Heart right ventricle (tissue), 16 donors: ENCODE measurements at regions not wholly inside any gene's neighbourhood (a gene's known extent, or its start where the extent isn't known, plus 50 kb on each side); places are given as distances from the start of the nearest gene placed in this dataset.
"Not testable (repeated sequence)": the region's sequence is repeated elsewhere in the genome, so short reads cannot be mapped to it uniquely, and the experiment has no call there.

Source experiments
- ATAC-seq, 8 donors: fragments of 200-7000 bp; cut with Tn5 transposase; one replicate each; pipeline ENCODE4 v1.9.1; 2020; ENCODE audit warnings: mild to moderate bottlenecking in 8 of 8, moderate library complexity in 8 of 8, moderate number of reproducible peaks in 1 of 8
- DNase-seq, 2 donors: peaks; one replicate each; pipeline ENCODE4 v3.0.0-alpha.2; 2020
- H3K27ac ChIP-seq, 10 donors: fragments of 200-600 bp; sonication (generic) in 2 of 10; one replicate each; pipeline versions ENCODE4 v1.5.0 to v1.8.0; 2020 to 2022; ENCODE audit warnings: mild to moderate bottlenecking in 3 of 10
- H3K27me3 ChIP-seq, 7 donors: fragments of 200-600 bp; one replicate each; pipeline ENCODE4 v1.8.0; 2021 to 2022; ENCODE audit warnings: mild to moderate bottlenecking in 2 of 7
- H3K36me3 ChIP-seq, 9 donors: fragments of 200-600 bp; sonication (generic) in 1 of 9; one replicate each; pipeline versions ENCODE4 v1.5.0 to v1.8.0; 2020 to 2022; ENCODE audit warnings: mild to moderate bottlenecking in 2 of 9
- H3K4me1 ChIP-seq, 9 donors: fragments of 200-600 bp; sonication (generic) in 1 of 9; one replicate each; pipeline versions ENCODE4 v1.5.0 to v1.8.0; 2020 to 2022; ENCODE audit warnings: mild to moderate bottlenecking in 4 of 9
- H3K4me3 ChIP-seq, 10 donors: fragments of 200-600 bp; sonication (generic) in 2 of 10; one replicate each; pipeline versions ENCODE4 v1.5.0 to v1.8.0; 2020 to 2022; ENCODE audit warnings: mild to moderate bottlenecking in 7 of 10, moderate library complexity in 2 of 10
- H3K9me3 ChIP-seq, 11 donors: fragments of 200-600 bp in 10 of 11; sonication (generic) in 2 of 11; one replicate each; pipeline versions ENCODE4 v1.5.0 to v1.8.0; 2013 to 2022; ENCODE audit warnings: mild to moderate bottlenecking in 2 of 11, control low read depth in 1 of 11, moderate library complexity in 1 of 11
- WGBS, 2 donors: extraction: QIAGEN DNeasy Blood & Tissue Kit; methylation state at CpG; one replicate each; pipeline ENCODE4 v1.1.7; 2013; ENCODE audit warnings: inconsistent platforms in 1 of 2; 5-methylcytosine and 5-hydroxymethylcytosine counted together
- intact Hi-C, 10 donors: fragments of 100-400 bp; cut with DNase I; formaldehyde crosslinking; loops; one replicate each; pipeline versions ENCODE4 v1.11.1 to v1.14.2; 2022
- TF ChIP-seq, protein P1 (sequence below), 9 donors: fragments of 200-600 bp; sonication (generic) in 2 of 9; IDR thresholded peaks; one replicate each; pipeline versions ENCODE4 v1.5.0 to v1.8.0; 2021 to 2022; ENCODE audit warnings: antibody characterized with exemption in 9 of 9, mild to moderate bottlenecking in 5 of 9, moderate library complexity in 1 of 9
- donor health status: Arrhythmogenic right ventricular cardiomyopathy.
- donor health status: ischemic (EF 13 %, LVEDD 7.1; RV severe dilation, severe dysfunction).
- donor health status: healthy with polysubstance abuse.
- donor health status: DM: no; HTN: yes; CAD: no.
- donor health status: DM: no; HTN: no; CAD: no.
- donor health status: ischemic (EF 25% LVEDD 6.9; RV normal size, moderate dysfunction).
- donor health status: ischemic (EF 25% LVEDD 5.7; RV mildly dilated, moderate dysfunction).
- donor health status: healthy.
- donor health status: DM: yes; HTN: yes; CAD: no.
- donor health status: Ischemic cardiomyopathy.
- donor health status: ischemic (EF 35%, LVEDD 5.7; RV mildly dilated, moderate dysfunction).
- donor health status: nonischemic (EF 11% LVEDD 7.7; RV severe dilation, severe dysfunction).
- donor health status: DM: yes; HTN: yes; CAD: no.
- donor health status: PGD.
- donor health status: ischemic (EF 29% LVEDD 5.4; RV normal size, mild dysfunction).
- donor health status: nonischemic (EF 23%, LVEDD 6.1; RV moderate dilation, normal function).

DNA sequence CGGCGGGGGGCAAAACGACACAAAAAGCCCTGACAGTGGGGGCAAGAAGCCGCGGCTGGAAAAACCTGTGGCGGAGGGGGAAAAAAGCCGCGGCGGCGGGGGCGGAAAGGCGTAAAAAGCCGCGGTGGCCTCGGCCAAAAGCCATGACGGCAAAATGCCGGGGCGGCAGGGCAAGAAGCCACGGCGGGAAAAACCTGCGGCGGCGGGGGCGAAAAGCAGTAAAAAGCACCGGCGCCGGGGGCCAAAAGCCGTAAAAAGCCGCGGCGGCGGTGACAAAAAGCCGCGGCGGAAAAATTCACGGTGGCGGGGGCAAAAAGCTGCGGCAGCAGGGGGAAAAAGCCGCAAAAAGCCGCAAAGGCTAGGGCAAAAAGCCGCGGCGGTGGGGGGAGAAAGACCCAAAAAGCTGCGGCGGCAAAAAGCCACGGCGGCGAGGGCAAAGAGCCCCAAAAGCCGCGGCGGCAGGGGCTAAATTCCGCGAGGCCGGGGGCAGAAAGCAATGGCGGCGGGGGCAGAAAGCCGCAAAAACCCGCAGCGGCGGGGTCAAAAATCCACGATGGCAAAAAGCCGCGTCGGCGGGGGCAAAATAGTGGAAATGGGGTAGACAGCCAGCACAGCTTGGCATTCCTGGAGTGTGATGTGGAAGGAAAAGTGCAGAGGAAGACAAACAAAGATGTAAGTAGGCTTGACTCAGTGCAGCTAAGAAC is 167.5 kb upstream of the TP53TG3D start:
- H3K9me3 ChIP-seq, ATAC-seq, H3K4me1 ChIP-seq, H3K36me3 ChIP-seq, H3K27ac ChIP-seq, intact Hi-C loops: not testable (repeated sequence)
- peak in 1 of 2 donors; percentile 9 for DNase-seq
- 9 to 18% methylated on average over 52 to 60 of the region's 65 CpGs for WGBS, 2 donors
- Histone ChIP-seq H3K27me3 (peaks cover 0 to 25% (median 7%) of the 10 kb centered on the region in 7 donors), H3K4me3 (peak overlapping the region in 6 of 10 donors; percentile 14 to 44 (median 24))

DNA sequence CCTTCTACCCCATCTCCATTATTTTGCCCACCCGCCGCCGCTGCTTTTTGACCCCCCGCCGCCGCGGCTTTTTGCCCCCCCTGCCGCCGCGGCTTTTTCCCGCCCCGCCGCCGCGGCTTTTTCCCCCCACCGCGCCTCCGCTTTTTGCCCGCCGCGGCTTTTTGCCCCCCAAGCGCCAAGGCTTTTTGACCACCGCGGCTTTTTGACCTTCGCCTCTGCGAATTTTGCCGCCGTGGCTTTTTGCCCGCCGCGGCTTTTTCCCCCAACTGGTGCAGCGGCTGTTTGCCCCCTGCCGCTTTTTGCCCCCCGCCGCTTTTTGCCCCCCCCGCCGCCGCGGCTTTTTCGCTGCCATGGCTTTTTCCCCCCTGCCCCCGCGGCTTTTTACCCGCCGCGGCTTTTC is 137.5 kb upstream of the TP53TG3D start:
- H3K4me3 ChIP-seq, result peak overlapping the region in 9 of 10 donors; percentile 33 to 58 (median 46)
- peaks cover 0 to 24% (median 6%) of the 10 kb centered on the region in 7 donors for H3K27me3 ChIP-seq
- intact Hi-C loops, H3K27ac ChIP-seq, H3K4me1 ChIP-seq, H3K36me3 ChIP-seq, ATAC-seq, H3K9me3 ChIP-seq: not testable (repeated sequence)
- 9 to 12% methylated on average over 42 to 45 of the region's 45 CpGs for WGBS, 2 donors
- peak in 1 of 2 donors; percentile 9 for DNase-seq

DNA sequence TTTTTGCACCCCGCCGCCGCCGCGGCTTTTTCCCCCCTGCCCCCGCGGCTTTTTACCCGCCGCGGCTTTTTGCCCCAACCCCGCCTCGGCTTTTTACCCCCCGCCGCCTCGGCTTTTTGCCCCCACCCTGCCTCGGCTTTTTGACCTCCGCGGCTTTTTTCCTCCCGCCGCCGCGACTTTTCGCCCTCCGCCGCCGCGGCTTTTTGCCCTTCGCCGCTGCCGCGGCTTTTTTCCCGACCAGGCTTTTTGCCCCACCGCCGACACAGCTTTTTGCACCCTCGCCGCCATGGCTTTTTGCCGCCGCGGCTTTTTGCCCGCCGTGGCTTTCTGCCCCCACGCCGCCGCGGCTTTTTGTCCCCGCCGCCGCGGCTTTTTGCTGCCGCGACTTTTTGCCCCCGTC is 137.0 kb upstream of the TP53TG3D start:
- ATAC-seq (no peak), DNase-seq (peak in 1 of 2 donors; percentile 8)
- TF ChIP-seq, protein P1, sequence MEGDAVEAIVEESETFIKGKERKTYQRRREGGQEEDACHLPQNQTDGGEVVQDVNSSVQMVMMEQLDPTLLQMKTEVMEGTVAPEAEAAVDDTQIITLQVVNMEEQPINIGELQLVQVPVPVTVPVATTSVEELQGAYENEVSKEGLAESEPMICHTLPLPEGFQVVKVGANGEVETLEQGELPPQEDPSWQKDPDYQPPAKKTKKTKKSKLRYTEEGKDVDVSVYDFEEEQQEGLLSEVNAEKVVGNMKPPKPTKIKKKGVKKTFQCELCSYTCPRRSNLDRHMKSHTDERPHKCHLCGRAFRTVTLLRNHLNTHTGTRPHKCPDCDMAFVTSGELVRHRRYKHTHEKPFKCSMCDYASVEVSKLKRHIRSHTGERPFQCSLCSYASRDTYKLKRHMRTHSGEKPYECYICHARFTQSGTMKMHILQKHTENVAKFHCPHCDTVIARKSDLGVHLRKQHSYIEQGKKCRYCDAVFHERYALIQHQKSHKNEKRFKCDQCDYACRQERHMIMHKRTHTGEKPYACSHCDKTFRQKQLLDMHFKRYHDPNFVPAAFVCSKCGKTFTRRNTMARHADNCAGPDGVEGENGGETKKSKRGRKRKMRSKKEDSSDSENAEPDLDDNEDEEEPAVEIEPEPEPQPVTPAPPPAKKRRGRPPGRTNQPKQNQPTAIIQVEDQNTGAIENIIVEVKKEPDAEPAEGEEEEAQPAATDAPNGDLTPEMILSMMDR (IDR thresholded peaks at IDR 0.05), result no peak
- Histone ChIP-seq H3K4me1 (no peaks in the 10 kb centered on the region), H3K27ac (no peak overlapping the region), H3K9me3 (peaks cover 0 to 9% (median 0%) of the 10 kb centered on the region in 11 donors), H3K4me3 (peak overlapping the region in 9 of 10 donors; percentile 33 to 58 (median 46)), H3K36me3 (no peaks in the 10 kb centered on the region), H3K27me3 (peaks cover 0 to 24% (median 6%) of the 10 kb centered on the region in 7 donors)
- intact Hi-C loops, result no loop called here
- 1 to 7% methylated on average over 47 to 51 of the region's 52 CpGs for WGBS, 2 donors

DNA sequence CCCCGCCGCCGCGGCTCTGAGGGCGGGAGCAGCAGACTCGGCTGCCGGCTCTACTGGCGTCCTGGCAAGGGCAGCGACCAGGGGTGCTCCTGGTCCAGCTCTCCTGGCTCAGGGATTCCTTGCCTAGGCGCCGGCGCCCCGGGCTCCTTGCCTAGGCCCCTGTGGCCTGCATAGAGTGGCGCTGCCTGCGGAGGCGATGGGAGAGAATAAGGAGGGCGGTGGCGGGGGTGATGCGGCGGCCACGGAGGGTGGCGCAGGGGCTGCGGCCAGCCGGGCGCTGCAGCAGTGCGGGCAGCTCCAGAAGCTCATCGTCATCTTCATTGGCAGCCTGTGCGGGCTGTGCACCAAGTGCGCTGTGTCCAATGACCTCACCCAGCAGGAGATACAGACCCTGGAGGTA is 136.6 kb upstream of the TP53TG3D start:
- 28 to 29% methylated on average over 19 to 20 of the region's 29 CpGs for WGBS, 2 donors
- H3K36me3 ChIP-seq, ATAC-seq, H3K4me1 ChIP-seq, intact Hi-C loops, H3K27ac ChIP-seq, H3K9me3 ChIP-seq: not testable (repeated sequence)
- DNase-seq, result peak in 1 of 2 donors; percentile 6
- Histone ChIP-seq H3K4me3 (peak overlapping the region in 9 of 10 donors; percentile 33 to 58 (median 46)), H3K27me3 (peaks cover 0 to 24% (median 6%) of the 10 kb centered on the region in 7 donors)

DNA sequence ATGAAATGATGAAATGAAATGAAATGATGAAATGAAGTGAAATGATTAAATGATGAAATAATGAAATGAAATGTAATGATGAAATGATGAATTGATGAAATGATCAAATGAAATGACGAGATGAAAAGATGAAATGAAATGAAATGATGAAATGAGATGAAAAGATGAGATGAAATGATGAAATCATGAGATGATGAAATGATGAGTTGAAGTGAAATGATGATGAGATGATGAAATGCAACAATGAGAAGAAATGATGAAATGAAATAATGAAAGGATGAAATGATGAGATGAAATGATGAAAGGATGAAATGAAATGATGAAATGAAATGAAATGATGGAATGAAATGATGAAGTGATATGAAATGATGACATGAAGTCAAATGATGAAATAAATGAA is 132.7 kb upstream of the TP53TG3D start:
- DNase-seq, H3K27ac ChIP-seq, H3K4me1 ChIP-seq, H3K4me3 ChIP-seq, H3K36me3 ChIP-seq, ATAC-seq, intact Hi-C loops, H3K9me3 ChIP-seq: not testable (repeated sequence)
- peaks cover 0 to 17% (median 6%) of the 10 kb centered on the region in 7 donors for H3K27me3 ChIP-seq
- 49 to 69% methylated on average over 1 of the region's 1 CpG for WGBS, 2 donors

DNA sequence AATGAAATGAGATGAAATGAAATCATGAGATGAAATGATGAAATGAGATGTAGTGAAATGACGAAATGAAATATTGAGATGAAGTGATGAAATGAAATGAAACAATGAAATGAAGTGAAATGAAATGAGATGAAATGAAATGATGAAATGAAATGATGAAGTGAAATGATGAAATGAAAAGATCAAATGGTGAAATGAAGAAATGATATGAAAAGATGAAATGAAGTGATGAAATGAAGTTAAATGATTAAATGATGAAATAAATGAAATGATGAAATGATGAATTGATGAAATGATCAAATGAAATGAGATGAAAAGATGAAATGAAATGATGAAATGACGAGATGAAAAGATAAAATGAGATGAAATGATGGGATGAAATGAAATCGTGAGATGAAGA is 132.3 kb upstream of the TP53TG3D start:
- ATAC-seq, H3K36me3 ChIP-seq, DNase-seq, H3K4me3 ChIP-seq, H3K4me1 ChIP-seq, intact Hi-C loops, H3K9me3 ChIP-seq, H3K27ac ChIP-seq: not testable (repeated sequence)
- H3K27me3 ChIP-seq, result peaks cover 0 to 13% (median 5%) of the 10 kb centered on the region in 7 donors
- WGBS, 2 donors, result 70 to 85% methylated on average over 3 of the region's 3 CpGs

DNA sequence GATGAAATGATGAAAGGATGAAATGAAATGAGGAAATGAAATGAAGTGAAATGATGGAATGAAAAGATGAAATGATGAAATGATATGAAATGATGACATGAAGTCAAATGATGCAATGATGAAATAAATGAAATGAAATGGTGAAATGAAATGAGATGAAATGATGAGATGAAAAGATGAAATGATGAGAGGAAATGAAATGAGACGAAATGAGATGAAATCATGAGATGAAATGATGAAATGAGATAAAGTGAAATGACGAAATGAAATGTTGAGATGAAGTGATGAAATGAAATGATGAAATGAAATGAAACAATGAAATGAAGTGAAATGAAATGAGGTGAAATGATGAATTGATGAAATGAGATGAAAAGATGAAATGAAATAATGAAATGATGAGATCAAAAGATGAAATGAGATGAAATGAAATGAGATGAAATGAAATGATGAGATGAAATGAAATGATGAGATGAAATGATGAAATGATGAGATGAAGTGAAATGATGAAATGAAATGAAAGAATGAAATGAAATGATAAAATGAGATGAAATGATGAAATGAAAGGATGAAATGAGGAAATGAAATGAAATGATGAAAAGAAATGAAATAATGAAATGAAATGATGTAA is 131.7 kb upstream of the TP53TG3D start:
- H3K9me3 ChIP-seq, H3K27me3 ChIP-seq, ATAC-seq, DNase-seq, H3K4me1 ChIP-seq, H3K27ac ChIP-seq, H3K4me3 ChIP-seq, intact Hi-C loops, H3K36me3 ChIP-seq: not testable (repeated sequence)
- 76 to 91% methylated on average over 2 of the region's 2 CpGs for WGBS, 2 donors

DNA sequence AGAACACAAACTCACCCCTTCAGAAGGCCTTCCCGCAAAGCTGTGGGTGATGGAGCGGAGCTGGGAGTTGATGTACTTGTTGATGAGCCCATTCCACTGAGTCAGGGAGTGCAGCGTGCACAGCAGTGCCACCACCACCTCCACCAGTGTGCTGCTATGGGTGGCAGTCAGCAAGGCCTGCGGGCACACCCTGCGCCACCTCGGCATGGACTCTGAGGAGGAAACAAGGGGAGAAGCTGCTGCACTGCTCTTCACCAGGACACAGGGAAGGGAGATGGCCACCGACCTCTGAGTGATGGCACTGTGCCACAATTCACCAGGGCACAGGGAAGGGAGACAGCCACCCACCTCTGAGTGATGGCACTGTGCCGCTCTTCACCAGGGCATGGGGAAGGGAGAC is 100.7 kb upstream of the TP53TG3D start:
- ATAC-seq, H3K4me1 ChIP-seq, H3K27me3 ChIP-seq, H3K36me3 ChIP-seq, H3K9me3 ChIP-seq, H3K27ac ChIP-seq, H3K4me3 ChIP-seq, intact Hi-C loops, DNase-seq: not testable (repeated sequence)
- 86% methylated on average over 4 of the region's 8 CpGs; no CpG with 5 or more reads in 1 of the 2 donors for WGBS, 2 donors

DNA sequence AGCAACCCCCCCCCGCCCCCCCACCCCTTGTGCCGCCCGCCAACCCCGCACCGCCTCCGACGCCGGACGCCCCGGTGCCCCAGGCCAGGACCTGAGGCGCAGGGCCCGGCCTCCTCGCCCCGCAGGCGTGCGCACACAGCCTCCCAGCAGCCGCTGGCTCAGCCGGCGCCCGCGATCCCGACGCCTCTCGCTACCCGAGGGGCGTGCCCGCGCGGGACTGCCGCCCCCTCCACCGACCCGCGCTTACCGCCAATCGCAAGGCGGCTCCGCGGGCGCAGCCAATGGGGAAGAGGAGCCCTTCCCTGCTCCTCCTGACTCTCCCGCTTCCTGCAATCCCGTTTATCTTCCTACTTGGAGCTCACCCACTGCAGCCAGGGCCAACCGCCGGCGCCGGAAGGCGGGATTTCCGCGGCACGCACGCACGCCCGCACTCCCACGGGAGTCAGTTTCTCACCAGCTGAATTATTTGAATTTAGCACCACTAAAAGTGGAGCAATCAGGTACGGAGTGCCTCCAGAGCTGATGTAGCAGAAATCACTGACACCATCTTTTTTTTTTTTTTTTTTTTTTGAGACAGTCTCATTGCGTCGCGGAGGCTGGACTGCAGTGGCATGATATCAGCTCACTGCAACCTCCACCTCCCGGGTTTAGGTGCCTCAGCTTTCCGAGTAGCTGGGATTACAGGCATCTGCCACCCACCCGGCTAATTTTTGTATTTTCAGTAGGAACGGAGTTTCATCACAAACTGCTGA is 65.0 kb upstream of the TP53TG3D start:
- DNase-seq, H3K9me3 ChIP-seq, intact Hi-C loops, H3K27ac ChIP-seq, H3K27me3 ChIP-seq, H3K4me1 ChIP-seq, H3K36me3 ChIP-seq: not testable (repeated sequence)
- peak in 7 of 8 donors; percentile 53 to 100 (median 95) for ATAC-seq
- H3K4me3 ChIP-seq, result peak overlapping the region in 1 of 10 donors; percentile 33
- 12% methylated on average over 7 of the region's 61 CpGs; no CpG with 5 or more reads in 1 of the 2 donors for WGBS, 2 donors

DNA sequence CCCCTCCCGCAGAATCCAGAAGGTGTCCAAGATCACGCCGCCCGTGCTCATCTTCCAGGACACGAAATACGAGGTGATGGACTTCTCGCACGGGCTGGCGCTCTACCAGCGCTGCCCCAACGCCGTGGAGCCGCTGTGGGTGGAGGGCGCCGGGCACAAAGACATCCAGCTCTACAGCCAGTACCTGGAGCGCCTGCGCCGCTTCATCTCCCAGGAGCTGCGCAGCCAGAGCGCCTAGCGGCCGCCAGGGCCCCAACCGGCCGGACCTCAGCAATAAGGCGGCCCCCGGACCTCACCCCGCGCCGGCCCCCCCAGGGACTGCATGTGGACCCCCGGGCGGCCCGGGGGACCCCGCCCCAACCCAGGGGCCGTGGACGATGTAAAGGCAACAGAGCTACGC is 50.5 kb upstream of the TP53TG3D start:
- H3K9me3 ChIP-seq, intact Hi-C loops, H3K27ac ChIP-seq, H3K4me1 ChIP-seq, H3K4me3 ChIP-seq, ATAC-seq, H3K36me3 ChIP-seq, H3K27me3 ChIP-seq, DNase-seq: not testable (repeated sequence)
- 33 to 35% methylated on average over 19 to 24 of the region's 36 CpGs for WGBS, 2 donors
